Parathyroid adenoma (tissue), 2 donors: ENCODE measurements at regions not wholly inside any gene's neighbourhood (a gene's known extent, or its start where the extent isn't known, plus 50 kb on each side); places are given as distances from the start of the nearest gene placed in this dataset.

Experiments
- H2AFZ ChIP-seq: fragments of 300-600 bp; sonication (generic); one replicate; pipeline ENCODE4 v1.7.0; 2017; ENCODE audit warnings: antibody characterized with exemption, mild to moderate bottlenecking
- H3K27ac ChIP-seq: fragments of 300-600 bp; sonication (generic); one replicate; pipeline ENCODE4 v1.7.0; 2017
- H3K27me3 ChIP-seq: fragments of 300-600 bp; sonication (generic); one replicate; pipeline ENCODE4 v1.7.0; 2017; ENCODE audit warnings: low read length; ENCODE audit not compliant: control insufficient read depth, insufficient read depth
- H3K36me3 ChIP-seq: fragments of 300-600 bp; sonication (generic); one replicate; pipeline ENCODE4 v1.7.0; 2017; ENCODE audit warnings: low read length; ENCODE audit not compliant: control insufficient read depth, insufficient read depth
- H3K4me1 ChIP-seq: fragments of 300-600 bp; sonication (generic); one replicate; pipeline ENCODE4 v1.7.0; 2017; ENCODE audit warnings: control low read depth
- H3K4me2 ChIP-seq: fragments of 300-600 bp; sonication (generic); one replicate; pipeline ENCODE4 v1.7.0; 2017; ENCODE audit warnings: low read length
- H3K4me3 ChIP-seq: fragments of 300-600 bp; sonication (generic); one replicate; pipeline ENCODE4 v1.7.0; 2017; ENCODE audit warnings: low read depth, low read length
- H3K79me2 ChIP-seq: fragments of 300-600 bp; sonication (generic); one replicate; pipeline ENCODE4 v1.7.0; 2017; ENCODE audit warnings: control low read depth
- H3K9ac ChIP-seq: fragments of 300-600 bp; sonication (generic); one replicate; pipeline ENCODE4 v1.7.0; 2017; ENCODE audit warnings: mild to moderate bottlenecking
- H3K9me3 ChIP-seq: fragments of 300-600 bp; sonication (generic); one replicate; pipeline ENCODE4 v1.7.0; 2017; ENCODE audit warnings: low read length; ENCODE audit not compliant: control insufficient read depth
- TF ChIP-seq, protein P1 (sequence below): fragments of 300-600 bp; sonication (generic); IDR thresholded peaks from one replicate; pipeline ENCODE4 v1.7.0; 2017; ENCODE audit warnings: antibody characterized with exemption, mild to moderate bottlenecking
- donor health status: primary hyperparathyroidism.

- Histone ChIP-seq H3K4me2 (no peak overlapping the region), H3K36me3 (no peaks in the 10 kb centered on the region), H2AFZ (no peak overlapping the region), H3K27me3 (no peaks in the 10 kb centered on the region), H3K79me2 (no peaks in the 10 kb centered on the region), H3K9me3 (no peaks in the 10 kb centered on the region), H3K4me1 (no peaks in the 10 kb centered on the region), H3K27ac (no peak overlapping the region), H3K9ac (no peak overlapping the region), H3K4me3 (no peak overlapping the region)
- TF ChIP-seq, protein P1, sequence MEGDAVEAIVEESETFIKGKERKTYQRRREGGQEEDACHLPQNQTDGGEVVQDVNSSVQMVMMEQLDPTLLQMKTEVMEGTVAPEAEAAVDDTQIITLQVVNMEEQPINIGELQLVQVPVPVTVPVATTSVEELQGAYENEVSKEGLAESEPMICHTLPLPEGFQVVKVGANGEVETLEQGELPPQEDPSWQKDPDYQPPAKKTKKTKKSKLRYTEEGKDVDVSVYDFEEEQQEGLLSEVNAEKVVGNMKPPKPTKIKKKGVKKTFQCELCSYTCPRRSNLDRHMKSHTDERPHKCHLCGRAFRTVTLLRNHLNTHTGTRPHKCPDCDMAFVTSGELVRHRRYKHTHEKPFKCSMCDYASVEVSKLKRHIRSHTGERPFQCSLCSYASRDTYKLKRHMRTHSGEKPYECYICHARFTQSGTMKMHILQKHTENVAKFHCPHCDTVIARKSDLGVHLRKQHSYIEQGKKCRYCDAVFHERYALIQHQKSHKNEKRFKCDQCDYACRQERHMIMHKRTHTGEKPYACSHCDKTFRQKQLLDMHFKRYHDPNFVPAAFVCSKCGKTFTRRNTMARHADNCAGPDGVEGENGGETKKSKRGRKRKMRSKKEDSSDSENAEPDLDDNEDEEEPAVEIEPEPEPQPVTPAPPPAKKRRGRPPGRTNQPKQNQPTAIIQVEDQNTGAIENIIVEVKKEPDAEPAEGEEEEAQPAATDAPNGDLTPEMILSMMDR: no peak
These were observed 335.0 kb downstream of the NPR3 start for GRCh38 chr5:33046091-33046490.

DNA sequence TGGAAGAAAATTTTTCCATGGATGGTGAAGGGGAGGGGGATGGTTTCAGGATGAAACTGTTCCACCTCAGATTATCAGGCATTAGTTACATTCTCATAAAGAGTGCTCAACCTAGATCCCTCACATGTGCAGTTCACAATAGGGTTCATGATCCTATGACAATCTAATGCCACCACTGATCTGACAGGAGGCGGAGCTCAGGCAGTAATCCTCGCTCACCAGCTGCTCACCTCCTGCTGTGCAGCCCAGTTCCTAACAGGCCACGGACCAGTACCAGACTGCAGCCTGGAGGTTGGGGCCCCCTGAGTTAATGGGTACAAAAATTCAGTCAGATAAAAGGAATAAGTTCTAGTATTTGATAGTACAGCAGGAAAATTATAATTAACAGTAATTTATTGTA is 337.2 kb downstream of the NPR3 start:
- Histone ChIP-seq H3K27me3 (no peaks in the 10 kb centered on the region), H3K4me1 (no peaks in the 10 kb centered on the region), H2AFZ (no peak overlapping the region), H3K27ac (no peak overlapping the region), H3K79me2 (no peaks in the 10 kb centered on the region), H3K9ac (no peak overlapping the region), H3K4me3 (no peak overlapping the region), H3K36me3 (no peaks in the 10 kb centered on the region), H3K4me2 (no peak overlapping the region), H3K9me3 (no peaks in the 10 kb centered on the region)
- TF ChIP-seq, protein P1: no peak

GRCh38 chr5:33049298-33049697 is 338.2 kb downstream of the NPR3 start:
- Histone ChIP-seq H3K4me1 (no peaks in the 10 kb centered on the region), H3K79me2 (no peaks in the 10 kb centered on the region), H3K27me3 (no peaks in the 10 kb centered on the region), H3K4me2 (no peak overlapping the region), H2AFZ (no peak overlapping the region), H3K27ac (no peak overlapping the region), H3K4me3 (no peak overlapping the region), H3K9ac (no peak overlapping the region), H3K36me3 (no peaks in the 10 kb centered on the region), H3K9me3 (peaks cover 2% of the 10 kb centered on the region)
- TF ChIP-seq, protein P1: no peak

- Histone ChIP-seq H3K36me3 (no peaks in the 10 kb centered on the region), H3K4me2 (no peak overlapping the region), H2AFZ (no peak overlapping the region), H3K79me2 (no peaks in the 10 kb centered on the region), H3K9ac (no peak overlapping the region), H3K4me1 (no peaks in the 10 kb centered on the region), H3K9me3 (peaks cover 2% of the 10 kb centered on the region), H3K27me3 (no peaks in the 10 kb centered on the region), H3K4me3 (no peak overlapping the region), H3K27ac (no peak overlapping the region)
- TF ChIP-seq, protein P1: no peak
These were observed 338.7 kb downstream of the NPR3 start for GRCh38 chr5:33049842-33050241.

GRCh38 chr5:33059081-33059480 is 348.0 kb downstream of the NPR3 start:
- no peaks in the 10 kb centered on the region for H3K27me3 ChIP-seq
- H3K27ac ChIP-seq: no peak overlapping the region
- H2AFZ ChIP-seq: no peak overlapping the region
- H3K4me1 ChIP-seq: no peaks in the 10 kb centered on the region
- TF ChIP-seq, protein P1: no peak
- no peak overlapping the region for H3K9ac ChIP-seq
- H3K4me2 ChIP-seq: no peak overlapping the region
- no peak overlapping the region for H3K4me3 ChIP-seq
- no peaks in the 10 kb centered on the region for H3K36me3 ChIP-seq
- peaks cover under 1% of the 10 kb centered on the region for H3K9me3 ChIP-seq
- H3K79me2 ChIP-seq: no peaks in the 10 kb centered on the region
